Right lobe of liver (tissue), 6 donors: ENCODE measurements at regions not wholly inside any gene's neighbourhood (a gene's known extent, or its start where the extent isn't known, plus 50 kb on each side); places are given as distances from the start of the nearest gene placed in this dataset.
A peak's percentile ranks its signal among the peaks of the same experiment; 100 is the strongest.

ENCODE experiments used
- ATAC-seq, 4 donors: fragments of 200-7000 bp; cut with Tn5 transposase; one replicate each; pipeline ENCODE4 v1.9.1; 2020; ENCODE audit warnings: mild to moderate bottlenecking in 4 of 4, moderate library complexity in 4 of 4
- DNase-seq, 3 donors: peaks; one replicate each; pipeline ENCODE4 v3.0.0-alpha.2; 2020
- H3K27ac ChIP-seq, 3 donors: fragments of 200-600 bp; one replicate each; pipeline ENCODE4 v1.8.0; 2022
- H3K27me3 ChIP-seq, 2 donors: fragments of 200-600 bp; one replicate each; pipeline ENCODE4 v1.8.0; 2022
- H3K36me3 ChIP-seq, 4 donors: fragments of 200-600 bp; sonication (generic) in 1 of 4; one replicate each; pipeline versions ENCODE4 v1.5.1 to v1.8.0; 2017 to 2022; ENCODE audit warnings: control low read depth in 1 of 4
- H3K4me1 ChIP-seq, 4 donors: fragments of 200-600 bp; sonication (generic) in 1 of 4; one replicate each; pipeline versions ENCODE4 v1.5.1 to v1.8.0; 2017 to 2022; ENCODE audit warnings: control low read depth in 1 of 4
- H3K4me3 ChIP-seq, 3 donors: fragments of 200-600 bp; one replicate each; pipeline ENCODE4 v1.8.0; 2022
- H3K9me3 ChIP-seq, 4 donors: fragments of 200-600 bp; sonication (generic) in 1 of 4; one replicate each; pipeline versions ENCODE4 v1.5.1 to v1.8.0; 2017 to 2022; ENCODE audit warnings: control low read depth in 1 of 4
- POLR2A ChIP-seq: fragments of 450-650 bp; IDR thresholded peaks from one replicate; pipeline ENCODE4 v1.6.1; 2017; ENCODE audit warnings: antibody characterized with exemption, mild to moderate bottlenecking
- WGBS: methylation state at CpG from one replicate; pipeline ENCODE4 v1.1.6; 2018; ENCODE audit warnings: low coverage, low lambda C conversion rate; ENCODE audit not compliant: insufficient coverage; ENCODE audit errors: missing lambda C conversion rate; 5-methylcytosine and 5-hydroxymethylcytosine counted together
- intact Hi-C, 2 donors: fragments of 100-400 bp; cut with DNase I; formaldehyde crosslinking; loops; one replicate each; pipeline versions ENCODE4 v1.11.2 to v1.14.1; 2022
- TF ChIP-seq, protein P1 (sequence below), 4 donors: fragments of 200-600 bp in 3 of 4; fragments of 450-650 bp in 1 of 4; IDR thresholded peaks; one replicate each; pipeline versions ENCODE4 v1.5.1 to v1.8.0; 2016 to 2022; ENCODE audit warnings: antibody characterized with exemption in 4 of 4, mild to moderate bottlenecking in 2 of 4
- donor health status: DM: no; HTN: yes; CAD: no.
- donor health status: DM: no; HTN: no; CAD: no.
- donor health status: DM: no; HTN: no; CAD: no.
- donor health status: DM: no; HTN: yes; CAD: no.
- donor health status: DM: no; HTN: yes; CAD: no.

DNA sequence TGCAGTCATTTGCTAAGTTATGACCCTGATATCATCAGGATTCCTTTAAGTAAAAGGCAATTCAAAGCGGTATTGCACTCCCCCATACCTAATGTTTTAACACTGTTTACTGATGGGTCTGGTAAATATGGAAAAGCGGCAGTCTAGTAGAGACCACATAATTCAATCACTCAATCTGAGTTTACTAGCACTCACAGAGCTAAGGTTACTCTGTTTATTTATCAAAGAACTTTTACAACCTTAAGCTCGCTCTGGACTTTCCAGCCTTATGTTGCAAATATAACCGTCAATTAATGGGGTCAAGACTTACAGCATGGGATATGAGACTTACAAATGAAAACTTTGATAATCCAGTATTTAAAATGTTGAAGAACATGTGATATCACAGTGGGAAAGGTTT lies 124.5 kb upstream of the ZCCHC13 start:
- Histone ChIP-seq H3K4me3 (no peak overlapping the region), H3K9me3 (no peaks in the 10 kb centered on the region), H3K27ac (no peak overlapping the region), H3K36me3 (no peaks in the 10 kb centered on the region), H3K27me3 (no peaks in the 10 kb centered on the region), H3K4me1 (no peaks in the 10 kb centered on the region)
- DNase-seq (no peak), ATAC-seq (no peak)
- TF ChIP-seq, protein P1, sequence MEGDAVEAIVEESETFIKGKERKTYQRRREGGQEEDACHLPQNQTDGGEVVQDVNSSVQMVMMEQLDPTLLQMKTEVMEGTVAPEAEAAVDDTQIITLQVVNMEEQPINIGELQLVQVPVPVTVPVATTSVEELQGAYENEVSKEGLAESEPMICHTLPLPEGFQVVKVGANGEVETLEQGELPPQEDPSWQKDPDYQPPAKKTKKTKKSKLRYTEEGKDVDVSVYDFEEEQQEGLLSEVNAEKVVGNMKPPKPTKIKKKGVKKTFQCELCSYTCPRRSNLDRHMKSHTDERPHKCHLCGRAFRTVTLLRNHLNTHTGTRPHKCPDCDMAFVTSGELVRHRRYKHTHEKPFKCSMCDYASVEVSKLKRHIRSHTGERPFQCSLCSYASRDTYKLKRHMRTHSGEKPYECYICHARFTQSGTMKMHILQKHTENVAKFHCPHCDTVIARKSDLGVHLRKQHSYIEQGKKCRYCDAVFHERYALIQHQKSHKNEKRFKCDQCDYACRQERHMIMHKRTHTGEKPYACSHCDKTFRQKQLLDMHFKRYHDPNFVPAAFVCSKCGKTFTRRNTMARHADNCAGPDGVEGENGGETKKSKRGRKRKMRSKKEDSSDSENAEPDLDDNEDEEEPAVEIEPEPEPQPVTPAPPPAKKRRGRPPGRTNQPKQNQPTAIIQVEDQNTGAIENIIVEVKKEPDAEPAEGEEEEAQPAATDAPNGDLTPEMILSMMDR (IDR thresholded peaks at IDR 0.05) = no peak
- no peak for TF ChIP-seq POLR2A
- intact Hi-C loops = no loop called here
- WGBS = 59% methylated on average over 4 of the region's 4 CpGs

DNA sequence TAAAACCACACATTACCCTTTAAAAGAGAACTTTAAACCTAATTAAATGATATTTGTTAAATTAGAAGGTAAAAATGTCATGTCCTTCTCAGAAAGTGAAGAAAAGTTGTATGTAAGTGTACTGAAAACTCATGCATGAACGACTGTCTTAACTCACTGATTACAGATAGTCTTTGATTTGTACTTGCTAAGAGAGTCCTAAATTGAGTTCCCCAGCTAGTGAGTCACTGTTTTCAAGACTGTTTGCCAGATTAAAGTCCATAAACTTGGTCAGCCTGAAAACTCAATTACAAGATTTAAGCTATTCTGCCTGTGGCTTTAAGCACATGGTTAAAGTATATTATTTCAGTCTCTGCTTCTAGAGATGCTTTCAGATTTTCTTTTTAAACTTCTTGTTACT lies 124.9 kb upstream of the ZCCHC13 start:
- WGBS = 25% methylated on average over 1 of the region's 1 CpG
- TF ChIP-seq, protein P1 (IDR thresholded peaks at IDR 0.05) = no peak
- TF ChIP-seq POLR2A = no peak
- no peak overlapping the region for H3K4me3 ChIP-seq
- no peak for DNase-seq
- H3K27ac ChIP-seq = no peak overlapping the region
- no peaks in the 10 kb centered on the region for H3K36me3 ChIP-seq
- H3K27me3 ChIP-seq = no peaks in the 10 kb centered on the region
- no peaks in the 10 kb centered on the region for H3K9me3 ChIP-seq
- no peaks in the 10 kb centered on the region for H3K4me1 ChIP-seq
- ATAC-seq = peak in 1 of 4 donors; percentile 20
- intact Hi-C loops = no loop called here

DNA sequence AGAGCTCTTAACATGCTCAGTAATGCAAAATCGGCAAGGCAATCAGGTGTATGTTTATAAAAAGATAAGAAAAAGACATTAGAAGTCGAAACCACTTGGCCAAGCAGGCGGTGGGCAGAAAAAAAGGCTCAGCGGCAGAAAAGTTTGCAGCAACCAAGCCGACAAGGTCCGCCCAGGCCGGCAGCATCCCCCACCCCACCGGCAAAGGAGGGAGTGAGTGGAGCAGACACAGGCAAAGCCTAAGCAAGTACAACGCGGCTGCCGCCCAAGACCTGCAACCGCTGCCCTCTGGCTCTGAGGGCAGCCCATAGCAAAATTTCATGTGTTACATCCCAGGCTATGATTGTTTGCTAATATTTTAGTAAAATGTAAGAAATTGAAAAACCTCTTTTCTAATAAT lies 125.4 kb upstream of the ZCCHC13 start:
- intact Hi-C loops = no loop called here
- H3K9me3 ChIP-seq = no peaks in the 10 kb centered on the region
- no peak overlapping the region for H3K27ac ChIP-seq
- H3K27me3 ChIP-seq = no peaks in the 10 kb centered on the region
- H3K36me3 ChIP-seq = no peaks in the 10 kb centered on the region
- no peak for DNase-seq
- no peak for ATAC-seq
- H3K4me1 ChIP-seq = no peaks in the 10 kb centered on the region
- TF ChIP-seq POLR2A = no peak
- TF ChIP-seq, protein P1 (IDR thresholded peaks at IDR 0.05) = no peak
- no peak overlapping the region for H3K4me3 ChIP-seq
- WGBS = 47% methylated on average over 12 of the region's 12 CpGs

DNA sequence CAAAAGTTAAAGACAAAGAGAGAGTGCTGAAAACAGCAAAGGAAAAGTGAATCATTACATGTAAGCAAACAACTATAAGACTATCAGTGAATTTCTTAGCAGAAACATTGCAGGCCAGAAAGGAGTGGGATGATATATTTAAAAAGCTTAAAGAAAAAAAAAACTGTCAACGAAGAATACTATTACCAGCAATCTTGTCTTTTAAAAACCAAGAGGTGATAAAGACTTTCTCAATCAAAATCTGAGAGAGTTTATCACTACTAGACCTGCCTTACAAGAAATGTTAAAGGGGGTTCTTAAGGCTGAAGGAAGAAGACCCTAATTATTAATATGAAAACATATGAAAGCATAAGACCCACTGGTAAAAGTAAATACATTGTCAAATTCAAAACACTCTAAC lies 132.5 kb upstream of the ZCCHC13 start:
- 40% methylated on average over 1 of the region's 1 CpG for WGBS
- H3K4me1 ChIP-seq = no peaks in the 10 kb centered on the region
- H3K4me3 ChIP-seq = no peak overlapping the region
- no peak overlapping the region for H3K27ac ChIP-seq
- ATAC-seq (no peak), DNase-seq (no peak)
- H3K9me3 ChIP-seq = no peaks in the 10 kb centered on the region
- no peaks in the 10 kb centered on the region for H3K36me3 ChIP-seq
- no peaks in the 10 kb centered on the region for H3K27me3 ChIP-seq
- intact Hi-C loops = no loop called here
- TF ChIP-seq POLR2A = no peak
- TF ChIP-seq, protein P1 (IDR thresholded peaks at IDR 0.05) = no peak

DNA sequence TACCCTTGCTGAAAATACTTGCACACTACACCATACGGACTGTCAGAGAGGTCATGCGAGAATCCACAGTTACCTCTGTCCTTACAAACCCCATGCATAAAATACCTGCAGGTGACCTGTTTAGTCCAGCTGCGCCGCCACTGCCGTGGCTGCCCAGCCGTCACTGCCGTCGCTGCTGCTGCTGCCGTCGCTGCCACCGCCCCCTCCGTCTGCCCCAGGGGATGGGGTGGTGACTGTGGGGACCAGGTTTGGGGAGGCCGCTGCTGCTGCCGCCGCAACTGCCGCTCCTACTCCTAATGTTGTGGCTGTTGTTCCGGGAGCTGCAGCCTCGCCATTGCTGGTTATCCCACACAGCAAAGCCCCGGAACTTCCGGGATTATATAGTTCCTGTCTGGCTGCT lies 141.8 kb upstream of the ZCCHC13 start:
- H3K36me3 ChIP-seq = no peaks in the 10 kb centered on the region
- TF ChIP-seq, protein P1 (IDR thresholded peaks at IDR 0.05) = no peak
- TF ChIP-seq POLR2A = no peak
- no peak overlapping the region for H3K27ac ChIP-seq
- ATAC-seq (no peak), DNase-seq (no peak)
- no peaks in the 10 kb centered on the region for H3K27me3 ChIP-seq
- no peak overlapping the region for H3K4me3 ChIP-seq
- intact Hi-C loops = no loop called here
- WGBS = 94% methylated on average over 16 of the region's 20 CpGs
- no peaks in the 10 kb centered on the region for H3K4me1 ChIP-seq
- no peaks in the 10 kb centered on the region for H3K9me3 ChIP-seq
